Subcutaneous abdominal adipose tissue (tissue), 5 donors: ENCODE measurements at regions not wholly inside any gene's neighbourhood (a gene's known extent, or its start where the extent isn't known, plus 50 kb on each side); places are given as distances from the start of the nearest gene placed in this dataset.
"Not testable (repeated sequence)": the region's sequence is repeated elsewhere in the genome, so short reads cannot be mapped to it uniquely, and the experiment has no call there.

Experiments
- H3K27ac ChIP-seq: one replicate; pipeline ENCODE4 v1.7.0; 2013; ENCODE audit warnings: low read depth, mild to moderate bottlenecking, inconsistent platforms, low read length, moderate library complexity
- H3K27me3 ChIP-seq, 5 donors: one replicate each; pipeline ENCODE4 v1.7.0; 2013; ENCODE audit warnings: low read length in 5 of 5, inconsistent platforms in 1 of 5; ENCODE audit not compliant: control insufficient read depth in 5 of 5, insufficient read depth in 4 of 5
- H3K36me3 ChIP-seq, 5 donors: one replicate each; pipeline ENCODE4 v1.7.0; 2013; ENCODE audit warnings: low read length in 5 of 5; ENCODE audit not compliant: control insufficient read depth in 5 of 5, insufficient read depth in 5 of 5
- H3K4me1 ChIP-seq, 5 donors: one replicate each; pipeline ENCODE4 v1.7.0; 2013; ENCODE audit warnings: low read length in 5 of 5, mild to moderate bottlenecking in 3 of 5, moderate library complexity in 1 of 5; ENCODE audit not compliant: control insufficient read depth in 5 of 5, insufficient read depth in 5 of 5
- H3K4me3 ChIP-seq, 5 donors: one replicate each; pipeline ENCODE4 v1.7.0; 2013; ENCODE audit warnings: low read length in 5 of 5, low read depth in 1 of 5
- H3K9ac ChIP-seq, 5 donors: one replicate each; pipeline ENCODE4 v1.7.0; 2013; ENCODE audit warnings: low read length in 5 of 5, mild to moderate bottlenecking in 4 of 5, moderate library complexity in 3 of 5
- H3K9me3 ChIP-seq, 5 donors: one replicate each; pipeline ENCODE4 v1.7.0; 2013; ENCODE audit warnings: low read length in 5 of 5; ENCODE audit not compliant: control insufficient read depth in 5 of 5
- donor health status: healthy.
- donor health status: healthy.
- donor health status: healthy.
- donor health status: healthy.
- donor health status: healthy.

- not testable (repeated sequence) for H3K27ac ChIP-seq, H3K27me3 ChIP-seq, H3K9me3 ChIP-seq, H3K4me1 ChIP-seq, H3K4me3 ChIP-seq, H3K9ac ChIP-seq, H3K36me3 ChIP-seq
Measured at GRCh38 chr21:31819692-31820091, 53.1 kb upstream of the HUNK start.

DNA sequence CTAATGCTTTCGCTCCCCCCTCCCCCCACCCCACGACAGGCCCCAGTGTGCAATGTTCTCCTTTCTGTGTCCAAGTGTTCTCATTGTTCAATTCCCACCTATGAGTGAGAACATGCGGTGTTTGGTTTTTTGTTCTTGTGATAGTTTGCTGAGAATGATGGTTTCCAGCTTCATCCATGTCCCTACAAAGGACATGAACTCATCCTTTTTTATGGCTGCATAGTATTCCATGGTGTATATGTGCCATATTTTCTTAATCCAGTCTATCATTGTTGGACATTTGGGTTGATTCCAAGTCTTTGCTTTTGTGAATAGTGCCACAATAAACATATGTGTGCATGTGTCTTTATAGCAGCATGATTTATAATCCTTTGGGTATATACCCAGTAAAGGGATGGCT is 58.5 kb upstream of the HUNK start:
- H3K9ac ChIP-seq, H3K4me1 ChIP-seq, H3K27me3 ChIP-seq, H3K9me3 ChIP-seq, H3K4me3 ChIP-seq, H3K36me3 ChIP-seq, H3K27ac ChIP-seq: not testable (repeated sequence)

- H3K4me1 ChIP-seq = no peaks in the 10 kb centered on the region
- peaks cover 0 to 4% (median 3%) of the 10 kb centered on the region in 5 donors for H3K9me3 ChIP-seq
- H3K4me3 ChIP-seq = no peak overlapping the region
- no peaks in the 10 kb centered on the region for H3K27me3 ChIP-seq
- H3K9ac ChIP-seq = no peak overlapping the region
- no peaks in the 10 kb centered on the region for H3K36me3 ChIP-seq
- H3K27ac ChIP-seq = no peak overlapping the region
Measured at GRCh38 chr21:31813862-31814261, 59.0 kb upstream of the HUNK start.

GRCh38 chr21:31804008-31804394 is 68.8 kb upstream of the HUNK start:
- H3K27me3 ChIP-seq = peaks cover 0 to 7% (median 3%) of the 10 kb centered on the region in 5 donors
- peaks cover 0 to 7% (median 3%) of the 10 kb centered on the region in 5 donors for H3K4me1 ChIP-seq
- H3K36me3 ChIP-seq = no peaks in the 10 kb centered on the region
- H3K27ac ChIP-seq = no peak overlapping the region
- H3K4me3 ChIP-seq = no peak overlapping the region
- H3K9ac ChIP-seq = no peak overlapping the region
- H3K9me3 ChIP-seq = no peaks in the 10 kb centered on the region

- no peak overlapping the region for H3K27ac ChIP-seq
- H3K27me3 ChIP-seq = peaks cover 0 to 7% (median 3%) of the 10 kb centered on the region in 5 donors
- no peaks in the 10 kb centered on the region for H3K9me3 ChIP-seq
- no peaks in the 10 kb centered on the region for H3K36me3 ChIP-seq
- no peak overlapping the region for H3K9ac ChIP-seq
- H3K4me1 ChIP-seq = peaks cover 0 to 7% (median 3%) of the 10 kb centered on the region in 5 donors
- H3K4me3 ChIP-seq = no peak overlapping the region
Measured at GRCh38 chr21:31803039-31804007, 69.5 kb upstream of the HUNK start.

DNA sequence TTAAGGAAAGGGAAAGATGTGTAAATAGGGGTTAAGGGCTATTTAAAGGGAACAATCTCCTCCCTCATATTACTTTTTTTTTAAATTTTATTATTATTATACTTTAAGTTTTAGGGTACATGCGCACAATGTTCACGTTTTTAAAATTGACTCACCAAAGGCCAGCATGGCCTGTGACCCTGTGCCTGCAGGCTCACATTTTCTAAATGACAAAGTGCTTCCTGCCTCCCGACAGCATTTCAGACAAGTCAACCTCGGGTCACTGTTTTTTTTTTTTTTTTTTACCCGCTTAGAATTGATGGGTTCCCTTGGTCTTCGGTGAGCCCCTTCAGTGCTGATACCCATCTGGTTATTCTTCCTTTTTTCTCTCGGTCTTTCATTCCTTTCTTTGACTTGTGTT is 70.4 kb upstream of the SCAF4 start:
- Histone ChIP-seq H3K4me3 (no peak overlapping the region), H3K9ac (no peak overlapping the region)

DNA sequence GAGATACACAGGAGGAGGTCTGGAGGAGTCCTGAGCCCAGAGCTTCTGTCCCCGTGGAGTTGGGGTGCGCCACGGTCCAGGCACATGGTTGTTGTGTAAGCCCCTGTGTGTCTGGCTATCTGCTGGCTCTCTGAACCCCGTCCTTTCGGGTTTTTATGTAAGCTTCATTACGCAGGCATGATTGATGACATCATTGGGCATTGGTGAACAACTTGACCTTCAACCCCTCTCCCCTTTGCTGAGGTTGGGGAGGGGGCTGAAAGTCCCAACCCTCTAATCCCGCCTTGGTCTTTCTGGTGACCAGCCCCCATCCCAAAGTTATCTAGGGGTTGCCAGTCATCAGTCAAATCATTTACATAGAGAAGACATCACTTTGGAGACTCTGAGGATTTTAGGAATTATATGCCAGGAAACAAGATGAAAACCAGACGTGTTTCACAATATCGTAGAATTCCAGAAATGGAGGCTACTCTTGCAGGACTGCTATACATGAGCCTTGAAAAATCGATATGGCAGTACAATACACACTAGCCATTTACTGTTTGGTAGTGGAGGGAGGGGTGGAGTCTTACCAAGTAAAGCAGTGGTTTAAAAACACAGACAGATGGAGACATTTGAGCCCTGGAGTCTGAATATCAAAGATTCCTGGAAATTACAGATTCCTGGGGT is 69.8 kb upstream of the SCAF4 start:
- Histone ChIP-seq H3K9me3 (no peaks in the 10 kb centered on the region), H3K27ac (no peak overlapping the region), H3K4me3 (no peak overlapping the region), H3K27me3 (peaks cover 0 to 7% (median 3%) of the 10 kb centered on the region in 5 donors), H3K4me1 (peaks cover 0 to 7% (median 3%) of the 10 kb centered on the region in 5 donors), H3K36me3 (no peaks in the 10 kb centered on the region), H3K9ac (no peak overlapping the region)

More for the DNA sequence above, 70.4 kb upstream of the SCAF4 start:
- H3K4me1 ChIP-seq = peaks cover 0 to 7% (median 3%) of the 10 kb centered on the region in 5 donors
- H3K27me3 ChIP-seq = peaks cover 0 to 7% (median 3%) of the 10 kb centered on the region in 5 donors
- no peak overlapping the region for H3K27ac ChIP-seq
- no peaks in the 10 kb centered on the region for H3K9me3 ChIP-seq
- H3K36me3 ChIP-seq = no peaks in the 10 kb centered on the region

DNA sequence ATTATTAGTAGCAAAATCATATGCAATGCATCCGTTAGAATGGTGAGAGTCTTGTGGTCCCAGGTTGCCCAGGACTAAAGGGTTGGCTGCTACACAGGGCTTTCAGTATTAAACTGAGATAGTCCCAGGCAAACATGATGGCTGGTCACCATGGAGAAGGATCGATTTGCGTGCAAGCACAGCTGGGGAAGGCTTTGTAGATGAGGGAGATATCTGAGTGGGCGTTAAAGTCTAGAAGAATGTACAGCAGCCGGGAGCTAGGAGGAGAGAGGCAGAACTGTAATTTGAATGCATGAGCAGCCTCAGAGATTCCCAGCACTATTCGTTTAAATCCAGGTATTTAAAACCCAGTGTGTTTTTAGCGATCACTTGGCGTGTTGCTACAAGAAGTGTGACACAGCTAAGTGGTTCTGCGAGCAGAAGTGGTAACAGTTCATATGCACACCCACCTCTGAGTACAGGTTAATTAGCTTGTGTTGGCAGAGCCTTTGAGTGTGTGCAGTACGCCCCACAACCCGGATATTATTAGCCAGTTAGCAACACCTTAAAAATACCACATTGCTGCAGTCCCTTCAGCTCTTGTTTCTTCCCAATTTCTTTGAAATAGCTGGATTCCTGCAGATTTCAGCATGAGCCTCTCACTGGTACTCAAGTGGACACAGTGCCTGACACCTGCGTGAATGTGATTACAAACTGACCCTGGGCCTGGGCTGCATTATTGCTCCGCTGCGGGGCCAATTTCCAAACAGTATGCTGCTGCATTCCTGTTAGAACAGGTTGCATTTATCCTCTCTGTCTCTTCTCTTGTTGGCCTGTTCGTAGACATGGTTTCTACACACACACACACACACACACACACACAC is 67.2 kb upstream of the SCAF4 start:
- H3K36me3 ChIP-seq = no peaks in the 10 kb centered on the region
- H3K9me3 ChIP-seq = no peaks in the 10 kb centered on the region
- no peak overlapping the region for H3K4me3 ChIP-seq
- peaks cover 0 to 7% (median 3%) of the 10 kb centered on the region in 5 donors for H3K4me1 ChIP-seq
- no peak overlapping the region for H3K27ac ChIP-seq
- no peak overlapping the region for H3K9ac ChIP-seq
- peaks cover 0 to 12% (median 3%) of the 10 kb centered on the region in 5 donors for H3K27me3 ChIP-seq

- H3K27ac ChIP-seq = no peak overlapping the region
- no peak overlapping the region for H3K4me3 ChIP-seq
- no peaks in the 10 kb centered on the region for H3K9me3 ChIP-seq
- H3K36me3 ChIP-seq = no peaks in the 10 kb centered on the region
- H3K27me3 ChIP-seq = peaks cover 0 to 7% (median 0%) of the 10 kb centered on the region in 5 donors
- no peaks in the 10 kb centered on the region for H3K4me1 ChIP-seq
- no peak overlapping the region for H3K9ac ChIP-seq
Measured at GRCh38 chr21:31795992-31796391, 64.1 kb upstream of the SCAF4 start.
